Type B pancreatic cell (in vitro differentiated cells): ENCODE measurements at regions not wholly inside any gene's neighbourhood (a gene's known extent, or its start where the extent isn't known, plus 50 kb on each side); places are given as distances from the start of the nearest gene placed in this dataset.

Source experiments
- DNase-seq: peaks from one replicate; pipeline ENCODE4 v3.0.0; 2021; ENCODE audit warnings: mixed read lengths; ENCODE audit not compliant: unreplicated experiment; ENCODE audit errors: extremely low spot score
- H3K27ac Mint-ChIP-seq: 2 replicates; pipeline ENCODE4 v1.8.0; 2021; ENCODE audit warnings: mild to moderate bottlenecking, mixed read lengths
- H3K27me3 Mint-ChIP-seq: 2 replicates; pipeline ENCODE4 v1.8.0; 2021; ENCODE audit warnings: mixed read lengths
- H3K36me3 Mint-ChIP-seq: 2 replicates; pipeline ENCODE4 v1.8.0; 2021; ENCODE audit warnings: mixed read lengths
- H3K4me1 Mint-ChIP-seq: one replicate; pipeline ENCODE4 v1.8.0; 2021; ENCODE audit warnings: mixed read lengths; ENCODE audit not compliant: unreplicated experiment
- H3K4me3 Mint-ChIP-seq: 2 replicates; pipeline ENCODE4 v1.8.0; 2021; ENCODE audit warnings: mild to moderate bottlenecking, mixed read lengths
- H3K9me3 Mint-ChIP-seq: 2 replicates; pipeline ENCODE4 v1.8.0; 2021; ENCODE audit warnings: mixed read lengths
- CTCF ChIP-seq: fragments of 200-600 bp; sonication (generic); conservative IDR thresholded peaks from 2 replicates; pipeline ENCODE4 v1.5.0; 2021; ENCODE audit warnings: antibody characterized with exemption, mild to moderate bottlenecking

DNA sequence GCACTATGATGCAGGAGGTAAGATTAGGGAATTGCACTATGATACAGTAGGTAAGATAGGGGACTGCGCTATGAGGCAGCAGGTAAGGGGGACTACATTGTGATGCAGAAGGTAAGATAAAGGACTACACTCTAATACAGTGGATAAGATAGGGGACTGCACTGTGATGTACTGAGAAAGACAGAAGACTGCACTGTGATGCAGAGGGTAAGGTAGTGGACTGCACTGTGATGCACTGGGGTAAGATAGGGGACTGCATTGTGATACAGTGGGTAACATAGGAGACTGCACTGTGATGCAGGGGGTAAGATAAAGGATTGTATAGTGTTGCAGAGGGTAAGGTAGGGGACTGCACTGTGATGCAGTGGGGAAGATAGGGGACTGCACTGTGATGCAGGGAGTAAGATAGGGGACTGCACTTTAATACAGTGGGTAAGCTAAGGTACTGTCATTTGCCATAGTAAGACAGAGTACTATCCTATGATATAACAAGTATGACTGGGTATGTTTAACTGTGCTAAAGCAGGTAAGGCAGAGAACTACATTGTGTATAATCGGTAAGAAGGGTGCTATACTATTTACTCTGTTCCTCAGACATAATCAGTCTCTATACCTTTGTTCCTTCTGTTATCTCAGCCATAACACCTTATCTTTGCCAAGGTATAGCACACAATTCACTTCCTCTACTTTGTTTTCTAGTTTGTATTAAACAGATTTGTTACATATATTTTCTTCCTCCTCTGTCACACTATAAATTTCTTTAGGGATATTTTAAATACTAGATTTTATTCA lies 208.5 kb downstream of the BARHL2 start:
- Mint-ChIP-seq H3K9me3 (no peaks in the 10 kb centered on the region), H3K36me3 (no peaks in the 10 kb centered on the region), H3K27me3 (no peaks in the 10 kb centered on the region), H3K27ac (no peak overlapping the region), H3K4me1 (no peaks in the 10 kb centered on the region), H3K4me3 (no peak overlapping the region)
- no peak for TF ChIP-seq CTCF
- DNase-seq: no peak

DNA sequence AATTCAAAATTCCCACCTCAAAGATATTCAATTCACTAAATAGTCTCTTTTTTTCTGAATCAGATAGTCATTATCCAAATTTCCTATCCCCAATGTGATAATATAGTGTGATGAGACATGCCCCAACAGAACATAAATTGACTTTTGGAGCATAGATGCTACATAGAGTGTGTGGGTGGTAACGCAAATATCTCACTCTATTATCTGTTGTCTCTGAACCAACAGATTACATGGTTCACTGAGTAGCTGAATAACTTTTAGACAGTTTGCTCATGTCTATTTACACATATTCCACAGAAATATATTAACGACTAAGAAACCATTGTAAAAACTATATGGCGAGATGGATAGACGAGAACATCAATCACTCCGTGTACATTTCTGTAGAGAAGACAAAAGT lies 209.9 kb downstream of the BARHL2 start:
- H3K9me3 Mint-ChIP-seq: no peaks in the 10 kb centered on the region
- no peaks in the 10 kb centered on the region for H3K4me1 Mint-ChIP-seq
- no peak for TF ChIP-seq CTCF
- DNase-seq: no peak
- no peak overlapping the region for H3K27ac Mint-ChIP-seq
- no peaks in the 10 kb centered on the region for H3K36me3 Mint-ChIP-seq
- H3K27me3 Mint-ChIP-seq: no peaks in the 10 kb centered on the region
- no peak overlapping the region for H3K4me3 Mint-ChIP-seq

GRCh38 chr1:90505806-90506205 lies 211.3 kb downstream of the BARHL2 start:
- Mint-ChIP-seq H3K27me3 (no peaks in the 10 kb centered on the region), H3K4me1 (no peaks in the 10 kb centered on the region), H3K36me3 (no peaks in the 10 kb centered on the region), H3K27ac (no peak overlapping the region), H3K4me3 (no peak overlapping the region), H3K9me3 (no peaks in the 10 kb centered on the region)
- TF ChIP-seq CTCF: no peak
- no peak for DNase-seq

- H3K27ac Mint-ChIP-seq: no peak overlapping the region
- no peak for DNase-seq
- no peaks in the 10 kb centered on the region for H3K9me3 Mint-ChIP-seq
- H3K27me3 Mint-ChIP-seq: no peaks in the 10 kb centered on the region
- H3K4me1 Mint-ChIP-seq: no peaks in the 10 kb centered on the region
- H3K36me3 Mint-ChIP-seq: no peaks in the 10 kb centered on the region
- no peak overlapping the region for H3K4me3 Mint-ChIP-seq
- no peak for TF ChIP-seq CTCF
These were observed 212.6 kb downstream of the BARHL2 start for GRCh38 chr1:90504509-90504908.

- Mint-ChIP-seq H3K27ac (no peak overlapping the region), H3K36me3 (no peaks in the 10 kb centered on the region), H3K4me1 (no peaks in the 10 kb centered on the region), H3K27me3 (no peaks in the 10 kb centered on the region), H3K4me3 (no peak overlapping the region), H3K9me3 (no peaks in the 10 kb centered on the region)
- no peak for TF ChIP-seq CTCF
- no peak for DNase-seq
These were observed 214.4 kb downstream of the BARHL2 start for GRCh38 chr1:90502696-90503095.
